H1 (cell line): ENCODE measurements at regions not wholly inside any gene's neighbourhood (a gene's known extent, or its start where the extent isn't known, plus 50 kb on each side); places are given as distances from the start of the nearest gene placed in this dataset.

Experiments
- CTCF ChIA-PET: fragments of 300-600 bp; sonication (Branson Sonifier 250); formaldehyde crosslinking; loops from one replicate; lab custom pipeline; 2021; ENCODE audit not compliant: partially characterized antibody; lab: Charles Lee
- POLR2A ChIA-PET: fragments of 300-600 bp; sonication (Branson Sonifier 250); formaldehyde crosslinking; loops from one replicate; lab custom pipeline; 2021; ENCODE audit warnings: inconsistent platforms; ENCODE audit not compliant: partially characterized antibody; lab: Charles Lee
- DNase-seq, 2 experiments: peaks; one replicate each; pipeline versions ENCODE4 v3.0.0 to v3.0.0-alpha.2; 2010 to 2022; ENCODE audit warnings: low spot score in 2 of 2, low read depth in 1 of 2, mixed read lengths in 1 of 2
- FAIRE-seq: peaks from 2 replicates; lab custom pipeline; 2011; peaks lifted over from hg19 to GRCh38; lab: Jason Lieb, UNC
- H2AFZ ChIP-seq: 2 replicates; pipeline ENCODE4 v1.8.1; 2012; ENCODE audit warnings: low read length, inconsistent platforms
- H2AK5ac ChIP-seq: 2 replicates; pipeline ENCODE4 v1.6.1; 2013; ENCODE audit warnings: low read depth, low read length
- H2BK120ac ChIP-seq: replicated peaks from 2 replicates; pipeline ENCODE3; 2013; ENCODE audit warnings: low read depth, low read length, inconsistent platforms
- H2BK12ac ChIP-seq: 2 replicates; pipeline ENCODE4 v1.6.1; 2013; ENCODE audit warnings: low read depth, low read length
- H2BK15ac ChIP-seq: 2 replicates; pipeline ENCODE4 v1.6.1; 2013; ENCODE audit warnings: low read length
- H2BK20ac ChIP-seq: 2 replicates; pipeline ENCODE4 v1.6.1; 2013; ENCODE audit warnings: low read length
- H2BK5ac ChIP-seq: 2 replicates; pipeline ENCODE4 v1.6.1; 2013; ENCODE audit warnings: low read depth, low read length
- H3K14ac ChIP-seq: 2 replicates; pipeline ENCODE4 v1.6.1; 2013; ENCODE audit warnings: inconsistent platforms; ENCODE audit not compliant: insufficient read length
- H3K18ac ChIP-seq: 2 replicates; pipeline ENCODE4 v1.6.1; 2013; ENCODE audit warnings: low read length; ENCODE audit errors: extremely low read depth
- H3K23ac ChIP-seq: 2 replicates; pipeline ENCODE4 v1.6.1; 2013; ENCODE audit warnings: inconsistent platforms; ENCODE audit not compliant: insufficient read length
- H3K23me2 ChIP-seq: 2 replicates; pipeline ENCODE4 v1.6.1; 2013; ENCODE audit warnings: low read depth, low read length
- H3K27ac ChIP-seq: 2 replicates; pipeline ENCODE4 v1.6.1; 2011; ENCODE audit warnings: low read depth, low read length, inconsistent platforms
- H3K27me3 ChIP-seq, 4 experiments: replicated peaks in 1 of 4; 1 replicate in 1 of 4; 2 replicates in 3 of 4; pipeline versions ENCODE4 v1.6.1 to v1.8.1; 2011 to 2013; ENCODE audit warnings: low read length in 3 of 4, mild to moderate bottlenecking in 3 of 4, inconsistent platforms in 2 of 4, mixed read lengths in 2 of 4, moderate library complexity in 1 of 4; ENCODE audit not compliant: control insufficient read depth in 3 of 4, insufficient read depth in 3 of 4; ENCODE audit errors: extremely low read depth in 1 of 4
- H3K36me3 ChIP-seq, 4 experiments: 2 replicates each; pipeline versions ENCODE4 v1.6.1 to v1.8.1; 2011 to 2013; ENCODE audit warnings: mild to moderate bottlenecking in 4 of 4, low read length in 3 of 4, moderate library complexity in 2 of 4, control low read depth in 1 of 4, inconsistent platforms in 1 of 4; ENCODE audit not compliant: insufficient read depth in 4 of 4, control insufficient read depth in 2 of 4
- H3K4ac ChIP-seq: replicated peaks from 2 replicates; pipeline ENCODE3; 2013; ENCODE audit warnings: low read length, low read depth, mixed read lengths, inconsistent platforms; ENCODE audit not compliant: insufficient read length
- H3K4me1 ChIP-seq, 4 experiments: replicated peaks in 1 of 4; 1 replicate in 1 of 4; 2 replicates in 3 of 4; pipeline versions ENCODE4 v1.6.1 to v1.8.1; 2011 to 2013; ENCODE audit warnings: low read length in 3 of 4, inconsistent platforms in 2 of 4, mixed read lengths in 1 of 4; ENCODE audit not compliant: insufficient read depth in 4 of 4, control insufficient read depth in 3 of 4
- H3K4me2 ChIP-seq, 2 experiments: 2 replicates each; pipeline versions ENCODE4 v1.6.1 to v1.8.1; 2011 to 2013; ENCODE audit warnings: low read depth in 2 of 2, low read length in 2 of 2, control low read depth in 1 of 2, inconsistent platforms in 1 of 2, mild to moderate bottlenecking in 1 of 2; ENCODE audit not compliant: insufficient read depth in 1 of 2
- H3K4me3 ChIP-seq, 4 experiments: fragments of 200-600, 300-600 bp in 1 of 4; sonication (generic), shearing (Covaris generic), sonication (Bioruptor Twin) in 1 of 4; 2 replicates each; pipeline versions ENCODE4 v1.5.1 to v1.8.1; 2011 to 2016; ENCODE audit warnings: low read length in 4 of 4, low read depth in 3 of 4, control low read depth in 2 of 4, inconsistent platforms in 2 of 4, mild to moderate bottlenecking in 2 of 4, mixed read lengths in 1 of 4, moderate library complexity in 1 of 4; ENCODE audit not compliant: insufficient read depth in 2 of 4; ENCODE audit errors: extremely low read depth in 1 of 4
- H3K56ac ChIP-seq: replicated peaks from 2 replicates; pipeline ENCODE3; 2013; ENCODE audit warnings: low read depth, mild to moderate bottlenecking, mixed read lengths, low read length, inconsistent platforms; ENCODE audit not compliant: insufficient read length
- H3K79me1 ChIP-seq: 2 replicates; pipeline ENCODE4 v1.6.1; 2013; ENCODE audit warnings: low read depth, low read length, control low read depth
- H3K79me2 ChIP-seq, 2 experiments: 2 replicates each; pipeline versions ENCODE4 v1.6.1 to v1.8.1; 2012 to 2013; ENCODE audit warnings: low read length in 2 of 2, mild to moderate bottlenecking in 2 of 2, inconsistent platforms in 1 of 2; ENCODE audit not compliant: insufficient read depth in 2 of 2, control insufficient read depth in 1 of 2
- H3K9ac ChIP-seq, 4 experiments: replicated peaks in 1 of 4; 1 replicate in 1 of 4; 2 replicates in 3 of 4; pipeline versions ENCODE4 v1.6.1 to v1.8.1; 2011 to 2013; ENCODE audit warnings: low read depth in 3 of 4, low read length in 3 of 4, control low read depth in 2 of 4, mild to moderate bottlenecking in 2 of 4, moderate library complexity in 2 of 4, inconsistent platforms in 1 of 4; ENCODE audit errors: extremely low read depth in 1 of 4
- H3K9me3 ChIP-seq, 2 experiments: 2 replicates each; pipeline versions ENCODE4 v1.6.1 to v1.8.1; 2012 to 2013; ENCODE audit warnings: mild to moderate bottlenecking in 2 of 2, moderate library complexity in 2 of 2, control low read depth in 1 of 2, inconsistent platforms in 1 of 2, low read depth in 1 of 2, low read length in 1 of 2, mixed read lengths in 1 of 2; ENCODE audit not compliant: insufficient read depth in 2 of 2
- H4K20me1 ChIP-seq, 2 experiments: replicated peaks in 1 of 2; 2 replicates each; pipeline versions ENCODE3 to v1.8.1; 2011 to 2013; ENCODE audit warnings: inconsistent platforms in 2 of 2, low read length in 2 of 2, mild to moderate bottlenecking in 1 of 2; ENCODE audit not compliant: insufficient read depth in 2 of 2, control insufficient read depth in 1 of 2
- H4K5ac ChIP-seq: 2 replicates; pipeline ENCODE4 v1.6.1; 2013; ENCODE audit warnings: low read length, low read depth, mixed read lengths, inconsistent platforms; ENCODE audit not compliant: insufficient read length
- H4K8ac ChIP-seq: 2 replicates; pipeline ENCODE4 v1.8.0; 2013; ENCODE audit warnings: mild to moderate bottlenecking, moderate library complexity, low read length, inconsistent platforms; ENCODE audit not compliant: insufficient read depth; ENCODE audit errors: extremely low read depth
- H4K91ac ChIP-seq: replicated peaks from 2 replicates; pipeline ENCODE3; 2013; ENCODE audit warnings: low read length, mixed read lengths, inconsistent platforms; ENCODE audit not compliant: insufficient read length
- EZH2 ChIP-seq: fragments of 200-600 bp; sonication (generic); IDR thresholded peaks from 2 replicates; pipeline ENCODE4 v1.7.1; 2012; ENCODE audit warnings: low read depth, mild to moderate bottlenecking, moderate library complexity, low read length, inconsistent platforms; ENCODE audit not compliant: severe bottlenecking
- PHF8 ChIP-seq: fragments of 200-600 bp; sonication (generic); conservative IDR thresholded peaks from 2 replicates; pipeline ENCODE4 v1.7.1; 2012; ENCODE audit warnings: low read depth, mild to moderate bottlenecking, inconsistent platforms, low read length, moderate library complexity
- POU5F1 ChIP-seq: IDR thresholded peaks from 2 replicates; pipeline ENCODE4 v1.6.1; 2011; ENCODE audit warnings: low read depth, mild to moderate bottlenecking, low read length, moderate library complexity
- SIX5 ChIP-seq: IDR thresholded peaks from 2 replicates; pipeline ENCODE4 v1.6.1; 2011; ENCODE audit warnings: mild to moderate bottlenecking, low read depth, low read length
- SRF ChIP-seq: IDR thresholded peaks from 2 replicates; pipeline ENCODE4 v1.6.1; 2011; ENCODE audit warnings: mild to moderate bottlenecking, low read depth, low read length, moderate library complexity
- ZNF274 ChIP-seq: IDR thresholded peaks from 2 replicates; pipeline ENCODE4 v1.7.0; 2012; ENCODE audit warnings: low read length, borderline replicate concordance; ENCODE audit errors: extremely low read depth
- WGBS, 2 experiments: shearing (Covaris generic) in 1 of 2; methylation state at CpG; one replicate each; pipeline versions ENCODE4 v1.1.6 to v1.1.7; 2013 to 2015; ENCODE audit warnings: low lambda C conversion rate in 2 of 2, mixed read lengths in 2 of 2, inconsistent platforms in 1 of 2, low coverage in 1 of 2, missing lambda C conversion rate in 1 of 2; ENCODE audit not compliant: insufficient replicate concordance in 2 of 2, insufficient coverage in 1 of 2, insufficient read length in 1 of 2; ENCODE audit errors: extremely low coverage in 1 of 2, missing lambda C conversion rate in 1 of 2; 5-methylcytosine and 5-hydroxymethylcytosine counted together

GRCh38 chr9:135210676-135211523 lies 123.4 kb downstream of the OLFM1 start:
- H3K18ac ChIP-seq: no peak overlapping the region
- no peak overlapping the region for H2BK12ac ChIP-seq
- no peak overlapping the region for H3K4ac ChIP-seq
- FAIRE-seq (no peak), DNase-seq (no peak)
- no peak overlapping the region for H2AFZ ChIP-seq
- H4K20me1 ChIP-seq: no peaks in the 10 kb centered on the region
- no peaks in the 10 kb centered on the region for H3K23me2 ChIP-seq
- H4K91ac ChIP-seq: no peak overlapping the region
- no peak overlapping the region for H4K5ac ChIP-seq
- no peak overlapping the region for H3K9ac ChIP-seq
- no peak overlapping the region for H2AK5ac ChIP-seq
- H3K27ac ChIP-seq: no peak overlapping the region
- no peak overlapping the region for H3K56ac ChIP-seq
- H4K8ac ChIP-seq: no peak overlapping the region
- peaks cover 15% of the 10 kb centered on the region in 2 experiments for H3K9me3 ChIP-seq
- H3K79me1 ChIP-seq: no peaks in the 10 kb centered on the region
- no peak overlapping the region for H3K4me2 ChIP-seq
- 92% methylated on average over 7 of the region's 7 CpGs; no CpG with 5 or more reads in 1 of the 2 experiments for WGBS, 2 experiments
- H2BK20ac ChIP-seq: no peak overlapping the region
- H3K4me3 ChIP-seq: no peak overlapping the region
- H2BK120ac ChIP-seq: no peak overlapping the region
- H3K14ac ChIP-seq: no peak overlapping the region
- no peaks in the 10 kb centered on the region for H3K27me3 ChIP-seq
- peaks cover 0 to 3% (median 0%) of the 10 kb centered on the region in 4 experiments; a peak in 1 of 7 replicates for H3K4me1 ChIP-seq
- no peaks in the 10 kb centered on the region for H3K79me2 ChIP-seq
- H2BK15ac ChIP-seq: no peak overlapping the region
- H3K23ac ChIP-seq: no peak overlapping the region
- H2BK5ac ChIP-seq: no peak overlapping the region
- TF ChIP-seq ZNF274: no peak
- TF ChIP-seq SRF: no peak
- no peak for TF ChIP-seq PHF8
- no peak for TF ChIP-seq SIX5
- TF ChIP-seq POU5F1: no peak
- TF ChIP-seq EZH2: no peak
- H3K36me3 ChIP-seq: no peaks in the 10 kb centered on the region
- ChIA-PET POLR2A (no interaction called here), CTCF (interaction anchor here (1.6 kb wide), 1 partner anchor 10 kb away, joined by 4 read pairs; no protein-coding TSS in a partner anchor)
